ENCODE measurements at regions not wholly inside any gene's neighbourhood (a gene's known extent, or its start where the extent isn't known, plus 50 kb on each side); places are given as distances from the start of the nearest gene placed in this dataset.

- TF ChIP-seq, protein P1, sequence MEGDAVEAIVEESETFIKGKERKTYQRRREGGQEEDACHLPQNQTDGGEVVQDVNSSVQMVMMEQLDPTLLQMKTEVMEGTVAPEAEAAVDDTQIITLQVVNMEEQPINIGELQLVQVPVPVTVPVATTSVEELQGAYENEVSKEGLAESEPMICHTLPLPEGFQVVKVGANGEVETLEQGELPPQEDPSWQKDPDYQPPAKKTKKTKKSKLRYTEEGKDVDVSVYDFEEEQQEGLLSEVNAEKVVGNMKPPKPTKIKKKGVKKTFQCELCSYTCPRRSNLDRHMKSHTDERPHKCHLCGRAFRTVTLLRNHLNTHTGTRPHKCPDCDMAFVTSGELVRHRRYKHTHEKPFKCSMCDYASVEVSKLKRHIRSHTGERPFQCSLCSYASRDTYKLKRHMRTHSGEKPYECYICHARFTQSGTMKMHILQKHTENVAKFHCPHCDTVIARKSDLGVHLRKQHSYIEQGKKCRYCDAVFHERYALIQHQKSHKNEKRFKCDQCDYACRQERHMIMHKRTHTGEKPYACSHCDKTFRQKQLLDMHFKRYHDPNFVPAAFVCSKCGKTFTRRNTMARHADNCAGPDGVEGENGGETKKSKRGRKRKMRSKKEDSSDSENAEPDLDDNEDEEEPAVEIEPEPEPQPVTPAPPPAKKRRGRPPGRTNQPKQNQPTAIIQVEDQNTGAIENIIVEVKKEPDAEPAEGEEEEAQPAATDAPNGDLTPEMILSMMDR (IDR thresholded peaks at IDR 0.05; ENCODE audit: insufficient read depth, missing control alignments): no peak
- no peak for DNase-seq (ENCODE audit: insufficient read length, low spot score)
- FAIRE-seq: no peak
Measured at GRCh38 chr3:16031434-16031833, 143.0 kb upstream of the GALNT15 start.

DNA sequence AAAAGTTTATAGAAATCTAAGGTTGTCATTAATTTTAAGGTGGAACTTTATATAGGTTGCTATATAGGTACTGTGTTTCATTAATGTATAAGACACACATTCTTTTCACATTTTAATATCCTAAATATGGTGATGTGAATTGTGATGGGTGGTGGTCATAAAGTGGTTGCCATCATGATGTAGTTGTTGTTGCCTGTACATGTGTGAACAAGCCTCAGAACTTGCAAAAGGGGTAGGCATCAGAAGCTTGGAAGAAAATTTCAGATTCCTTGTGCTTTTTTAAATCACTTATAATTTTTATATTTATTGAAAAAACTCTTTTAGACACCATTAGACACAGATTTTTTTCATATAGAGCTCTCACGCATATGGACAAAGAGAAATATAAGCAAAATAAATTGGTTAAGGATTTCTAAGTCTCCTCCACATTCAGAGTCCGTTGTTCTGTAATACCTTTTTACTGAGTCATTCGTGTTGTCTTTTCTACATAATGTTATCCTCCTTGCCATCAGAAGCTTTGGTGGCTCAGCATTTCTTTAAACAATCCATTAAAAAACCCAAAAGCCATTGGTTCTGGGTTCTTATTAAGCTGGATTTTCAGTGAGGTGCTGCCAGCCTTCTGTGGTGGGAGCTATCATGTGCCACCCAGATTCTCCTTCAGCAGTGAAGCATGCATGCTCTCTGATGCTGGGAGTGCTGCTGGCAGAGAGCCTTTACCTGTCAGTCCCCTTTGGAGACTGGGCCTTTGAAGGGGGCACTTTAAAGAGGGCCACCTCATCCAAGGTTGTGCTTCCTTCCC is 140.4 kb upstream of the GALNT15 start:
- TF ChIP-seq, protein P1 (IDR thresholded peaks at IDR 0.05; ENCODE audit: insufficient read depth, missing control alignments): no peak
- DNase-seq (ENCODE audit: insufficient read length, low spot score) (no peak), FAIRE-seq (no peak)

DNA sequence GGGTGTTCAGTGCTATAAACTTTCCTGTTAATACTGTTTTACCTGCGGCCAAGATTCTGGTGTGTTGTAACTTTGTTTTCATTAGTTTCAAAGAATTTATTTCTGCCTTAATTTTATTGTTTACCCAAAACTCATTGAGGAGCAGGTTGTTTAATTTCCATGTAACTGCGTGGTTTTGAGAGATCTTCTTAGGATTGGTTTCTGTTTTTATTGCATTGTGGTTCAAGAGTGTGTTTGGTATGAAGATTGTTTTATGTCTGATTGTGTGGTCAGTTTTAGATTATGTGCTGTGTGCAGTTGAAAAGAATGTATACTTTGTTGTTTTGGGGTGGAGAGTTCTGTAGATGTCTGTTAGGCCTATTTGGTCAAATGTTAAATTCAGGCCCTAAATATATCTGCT is 133.5 kb upstream of the GALNT15 start:
- no peak for FAIRE-seq
- TF ChIP-seq, protein P1 (IDR thresholded peaks at IDR 0.05; ENCODE audit: insufficient read depth, missing control alignments): no peak
- DNase-seq (ENCODE audit: insufficient read length, low spot score): no peak

GRCh38 chr3:16048435-16049318 is 125.8 kb upstream of the GALNT15 start:
- FAIRE-seq (peak; percentile 68), DNase-seq (ENCODE audit: insufficient read length, low spot score) (peak; percentile 36)
- TF ChIP-seq, protein P1 (IDR thresholded peaks at IDR 0.05; ENCODE audit: insufficient read depth, missing control alignments): peak; percentile 89

- TF ChIP-seq, protein P1 (IDR thresholded peaks at IDR 0.05; ENCODE audit: insufficient read depth, missing control alignments): no peak
- no peak for DNase-seq (ENCODE audit: insufficient read length, low spot score)
- no peak for FAIRE-seq
Measured at GRCh38 chr3:16050641-16051467, 123.6 kb upstream of the GALNT15 start.

DNA sequence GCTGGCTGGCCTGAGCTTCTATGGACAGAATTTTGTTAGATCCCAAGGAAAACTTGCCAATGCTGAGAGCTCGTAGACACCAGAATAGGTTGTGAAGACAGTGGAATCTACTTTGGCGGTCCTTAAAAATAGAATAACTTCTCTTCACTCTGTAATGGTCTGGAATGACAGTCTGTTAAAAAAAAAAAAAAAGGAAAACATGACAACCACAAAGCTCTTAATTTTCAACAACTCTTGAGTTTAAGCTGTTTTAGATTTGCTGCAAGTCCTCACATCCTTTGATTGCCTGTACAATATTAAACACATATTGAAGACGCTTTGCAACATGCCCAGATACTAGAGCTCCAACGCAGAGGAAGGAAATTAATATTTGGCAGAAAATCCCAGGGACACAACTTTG is 122.8 kb upstream of the GALNT15 start:
- no peak for DNase-seq (ENCODE audit: insufficient read length, low spot score)
- TF ChIP-seq, protein P1 (IDR thresholded peaks at IDR 0.05; ENCODE audit: insufficient read depth, missing control alignments): no peak
- no peak for FAIRE-seq
